DOHH2 (cell line): ENCODE measurements at regions not wholly inside any gene's neighbourhood (a gene's known extent, or its start where the extent isn't known, plus 50 kb on each side); places are given as distances from the start of the nearest gene placed in this dataset.

Experiments
- CTCF ChIP-seq: fragments of 200-600 bp; sonication (generic); IDR thresholded peaks from one replicate; pipeline ENCODE4 v1.5.1; 2014; ENCODE audit warnings: antibody characterized with exemption, mild to moderate bottlenecking, low read depth, low read length; ENCODE audit not compliant: poor library complexity, severe bottlenecking
- EZH2phosphoT487 ChIP-seq: fragments of 200-600 bp; sonication (generic); IDR thresholded peaks from 2 replicates; pipeline ENCODE4 v1.6.1; 2017; ENCODE audit warnings: borderline replicate concordance, mild to moderate bottlenecking, antibody characterized with exemption, low read length, moderate library complexity, mixed read lengths

- TF ChIP-seq CTCF (no peak), EZH2phosphoT487 (no peak)
Measured at GRCh38 chr5:63524281-63524680, 438.0 kb downstream of the HTR1A start.
